ENCODE measurements at regions not wholly inside any gene's neighbourhood (a gene's known extent, or its start where the extent isn't known, plus 50 kb on each side); places are given as distances from the start of the nearest gene placed in this dataset.

DNA sequence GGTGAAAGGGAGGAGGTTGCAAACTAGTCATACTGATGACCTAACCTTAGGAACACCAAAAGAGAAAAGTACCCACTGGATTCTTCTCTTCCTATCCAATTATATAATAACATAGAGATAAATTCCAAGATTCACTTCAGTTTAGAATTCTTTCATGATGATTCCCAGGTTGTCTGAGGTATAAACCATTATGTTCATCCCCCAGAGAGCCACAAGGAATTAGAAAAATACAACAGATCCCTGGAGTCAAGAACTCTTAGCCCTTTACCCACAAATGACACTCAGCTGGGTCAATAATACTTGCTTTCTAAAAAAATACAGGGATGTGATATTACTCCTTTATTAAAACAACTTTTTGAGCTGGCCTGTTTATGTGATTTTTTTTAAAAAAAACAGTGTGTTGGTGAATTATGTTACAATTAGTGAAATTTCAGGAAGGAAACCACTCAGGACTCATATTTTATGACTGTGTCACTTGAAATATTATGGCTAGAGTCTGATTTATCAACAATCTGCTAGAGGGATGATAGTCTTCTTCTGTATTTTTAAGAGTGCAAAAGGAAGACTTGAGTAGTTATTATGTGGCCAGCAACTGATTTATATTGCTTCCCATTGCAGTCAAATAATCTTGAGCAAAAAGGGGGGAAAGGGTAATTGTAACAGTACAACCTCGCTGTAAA is 338.2 kb downstream of the NFIB start:
- TF ChIP-seq, protein P1, sequence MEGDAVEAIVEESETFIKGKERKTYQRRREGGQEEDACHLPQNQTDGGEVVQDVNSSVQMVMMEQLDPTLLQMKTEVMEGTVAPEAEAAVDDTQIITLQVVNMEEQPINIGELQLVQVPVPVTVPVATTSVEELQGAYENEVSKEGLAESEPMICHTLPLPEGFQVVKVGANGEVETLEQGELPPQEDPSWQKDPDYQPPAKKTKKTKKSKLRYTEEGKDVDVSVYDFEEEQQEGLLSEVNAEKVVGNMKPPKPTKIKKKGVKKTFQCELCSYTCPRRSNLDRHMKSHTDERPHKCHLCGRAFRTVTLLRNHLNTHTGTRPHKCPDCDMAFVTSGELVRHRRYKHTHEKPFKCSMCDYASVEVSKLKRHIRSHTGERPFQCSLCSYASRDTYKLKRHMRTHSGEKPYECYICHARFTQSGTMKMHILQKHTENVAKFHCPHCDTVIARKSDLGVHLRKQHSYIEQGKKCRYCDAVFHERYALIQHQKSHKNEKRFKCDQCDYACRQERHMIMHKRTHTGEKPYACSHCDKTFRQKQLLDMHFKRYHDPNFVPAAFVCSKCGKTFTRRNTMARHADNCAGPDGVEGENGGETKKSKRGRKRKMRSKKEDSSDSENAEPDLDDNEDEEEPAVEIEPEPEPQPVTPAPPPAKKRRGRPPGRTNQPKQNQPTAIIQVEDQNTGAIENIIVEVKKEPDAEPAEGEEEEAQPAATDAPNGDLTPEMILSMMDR (IDR thresholded peaks at IDR 0.05): no peak
- no peak for TF ChIP-seq POLR2AphosphoS5 (IDR thresholded peaks at IDR 0.05; ENCODE audit: insufficient read depth in 1 of 2, low read depth in 1 of 2)
- TF ChIP-seq POLR2A (IDR thresholded peaks at IDR 0.05): no peak

Measured in vagina (tissue), 2 donors.